HG02885 (cell line): ENCODE measurements at regions not wholly inside any gene's neighbourhood (a gene's known extent, or its start where the extent isn't known, plus 50 kb on each side); places are given as distances from the start of the nearest gene placed in this dataset.

Source experiments
- ATAC-seq: cut with Tn5 transposase; IDR thresholded peaks from one replicate; pipeline ENCODE4 v1.9.1; 2021; ENCODE audit warnings: mild to moderate bottlenecking; ENCODE audit not compliant: unreplicated experiment, poor library complexity

DNA sequence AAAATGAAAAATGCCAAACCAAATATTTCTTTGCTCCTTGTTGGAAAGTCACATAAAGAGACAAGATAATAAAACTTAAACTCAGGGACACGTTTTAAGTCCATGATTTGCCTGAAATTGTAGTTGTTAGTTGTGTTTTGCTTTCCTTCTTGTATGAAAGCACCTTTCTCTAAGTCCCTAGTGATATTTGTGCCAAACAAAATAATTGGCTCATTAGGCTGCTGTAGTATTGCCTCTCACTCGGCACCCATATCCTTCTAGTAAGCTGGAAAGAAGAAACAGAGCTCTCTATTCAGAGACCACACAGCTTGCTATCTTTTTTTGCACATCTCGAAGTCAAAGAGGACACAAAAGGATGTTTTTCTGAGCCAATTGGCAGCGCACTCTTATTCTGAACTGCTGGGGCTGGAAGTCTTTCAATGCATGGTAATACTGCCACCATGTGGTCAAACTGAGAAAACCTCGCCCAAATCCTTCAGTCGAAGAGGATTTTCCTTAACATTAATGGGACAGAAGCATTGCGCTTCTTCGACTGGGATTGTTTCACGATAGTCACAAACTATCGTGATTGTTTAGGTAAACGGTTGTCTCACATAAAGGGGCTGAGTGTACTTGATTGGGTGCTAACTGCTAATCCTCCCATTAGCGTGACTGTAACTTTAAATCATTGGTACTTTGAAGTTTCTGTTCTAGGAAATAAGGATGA is 571.9 kb upstream of the LCORL start:
- ATAC-seq: peak; percentile 84

DNA sequence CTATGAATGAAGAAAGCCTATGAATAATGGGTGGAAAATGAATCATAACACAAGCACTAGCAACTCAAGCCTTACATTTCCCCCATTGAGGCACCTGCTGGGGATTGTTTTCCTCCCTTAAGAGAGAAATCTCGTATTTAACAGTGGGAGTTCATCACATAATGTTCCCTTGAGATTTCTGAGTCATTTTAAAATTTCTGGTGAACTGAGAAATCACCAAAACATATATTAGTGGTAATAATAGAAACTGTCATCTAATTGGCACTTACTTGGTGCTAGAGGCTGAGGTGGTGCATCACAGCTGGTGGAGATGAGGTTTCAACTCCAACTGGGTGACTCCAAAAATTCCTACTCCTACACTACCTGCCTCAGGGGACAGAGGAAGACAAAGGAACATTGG is 561.3 kb upstream of the LCORL start:
- ATAC-seq: no peak

DNA sequence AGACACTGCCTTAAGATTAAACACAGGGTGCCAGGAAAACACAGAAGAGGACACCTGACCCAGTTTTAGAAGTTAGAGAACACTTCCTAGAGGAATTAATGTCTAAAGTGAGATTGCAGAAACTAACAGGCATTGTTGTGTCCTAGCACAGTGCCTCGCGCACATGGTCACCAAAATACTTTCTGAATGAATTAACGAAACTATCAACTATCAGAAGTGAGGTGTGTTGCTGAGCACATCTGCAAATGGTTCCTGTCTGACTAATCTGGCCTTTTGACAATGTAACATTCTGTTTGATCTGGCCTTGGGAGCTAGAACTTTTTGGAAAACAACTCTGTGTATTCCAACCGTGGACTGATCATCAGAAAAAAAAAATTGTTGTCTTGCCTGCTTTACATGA is 556.8 kb upstream of the LCORL start:
- ATAC-seq: peak; percentile 82

DNA sequence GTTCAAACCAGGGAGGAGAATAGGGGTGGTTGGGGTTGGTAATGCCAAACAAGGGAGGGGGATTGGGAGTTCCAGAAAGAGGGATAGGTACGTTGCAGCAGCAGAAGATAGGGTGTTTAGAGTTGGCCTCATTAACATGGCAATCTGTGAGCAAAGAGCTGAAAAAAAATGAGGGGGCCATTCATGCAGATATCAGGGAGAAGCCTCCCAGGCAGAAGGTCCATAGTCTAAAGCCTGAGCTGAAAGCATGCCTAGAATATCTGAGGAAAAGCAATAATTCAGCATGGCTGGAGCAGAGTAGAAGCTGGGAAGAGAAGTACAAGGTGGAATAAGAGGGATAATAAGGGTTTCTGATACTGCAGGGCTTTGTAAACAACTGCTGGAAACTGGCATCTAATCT is 550.9 kb upstream of the LCORL start:
- ATAC-seq: no peak

DNA sequence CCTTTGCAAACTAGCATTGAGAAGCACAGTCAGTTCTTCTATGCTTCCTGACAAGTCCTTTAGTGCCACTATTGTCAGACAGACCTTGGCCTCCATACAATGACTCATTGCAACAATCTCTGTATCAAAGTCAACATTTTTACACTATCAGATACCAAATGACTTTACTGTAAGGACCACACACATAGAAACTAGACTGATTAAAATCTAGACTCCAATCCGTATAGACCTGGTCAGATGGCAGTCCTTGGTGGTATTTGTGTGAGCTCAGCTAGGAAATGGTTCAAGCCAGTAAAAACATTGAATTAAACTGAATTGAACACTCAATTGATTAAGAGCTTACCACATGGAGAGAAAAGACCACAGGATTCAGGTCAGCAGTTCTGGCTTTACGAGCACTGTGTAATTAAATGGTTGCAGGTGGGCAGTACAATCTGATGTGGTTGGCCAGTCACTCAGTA is 549.8 kb upstream of the LCORL start:
- no peak for ATAC-seq

DNA sequence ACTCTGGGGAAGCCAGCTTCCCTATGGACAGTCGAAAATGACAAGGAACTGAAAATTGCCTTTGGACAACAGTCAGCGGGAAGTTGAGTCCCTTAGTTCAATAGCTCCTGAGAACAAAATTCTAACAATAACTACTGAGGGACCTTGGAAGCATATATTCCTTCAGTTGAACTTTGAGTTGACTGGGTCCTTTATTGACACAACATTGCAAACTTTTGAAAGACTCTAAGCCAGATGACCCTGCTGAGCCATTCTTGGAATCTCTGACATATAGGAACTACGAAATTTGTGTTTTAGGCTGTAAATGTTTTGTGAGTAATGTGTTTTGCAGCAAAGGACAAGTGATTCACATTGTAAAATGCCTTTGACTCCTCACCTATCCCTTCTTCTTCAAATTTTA is 548.8 kb upstream of the LCORL start:
- no peak for ATAC-seq

DNA sequence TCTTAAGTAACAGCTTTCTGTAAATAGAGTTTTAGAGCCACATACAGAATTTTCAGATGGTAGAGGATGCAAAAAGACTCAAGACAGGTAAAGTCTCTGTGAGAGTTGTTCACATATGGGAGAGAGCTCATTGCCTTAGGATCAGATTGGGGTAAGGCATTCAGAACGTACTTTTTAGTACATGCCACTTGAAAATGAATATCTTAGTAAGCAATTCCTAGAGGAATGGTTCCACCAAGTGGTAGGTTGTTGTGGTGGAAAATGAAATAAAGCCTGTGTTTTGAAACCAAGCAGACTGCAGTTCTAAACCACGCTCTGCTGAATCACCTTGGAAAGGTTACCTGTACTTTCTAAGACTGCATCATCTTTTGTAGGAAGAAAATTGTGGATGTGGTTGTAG is 547.0 kb upstream of the LCORL start:
- no peak for ATAC-seq

DNA sequence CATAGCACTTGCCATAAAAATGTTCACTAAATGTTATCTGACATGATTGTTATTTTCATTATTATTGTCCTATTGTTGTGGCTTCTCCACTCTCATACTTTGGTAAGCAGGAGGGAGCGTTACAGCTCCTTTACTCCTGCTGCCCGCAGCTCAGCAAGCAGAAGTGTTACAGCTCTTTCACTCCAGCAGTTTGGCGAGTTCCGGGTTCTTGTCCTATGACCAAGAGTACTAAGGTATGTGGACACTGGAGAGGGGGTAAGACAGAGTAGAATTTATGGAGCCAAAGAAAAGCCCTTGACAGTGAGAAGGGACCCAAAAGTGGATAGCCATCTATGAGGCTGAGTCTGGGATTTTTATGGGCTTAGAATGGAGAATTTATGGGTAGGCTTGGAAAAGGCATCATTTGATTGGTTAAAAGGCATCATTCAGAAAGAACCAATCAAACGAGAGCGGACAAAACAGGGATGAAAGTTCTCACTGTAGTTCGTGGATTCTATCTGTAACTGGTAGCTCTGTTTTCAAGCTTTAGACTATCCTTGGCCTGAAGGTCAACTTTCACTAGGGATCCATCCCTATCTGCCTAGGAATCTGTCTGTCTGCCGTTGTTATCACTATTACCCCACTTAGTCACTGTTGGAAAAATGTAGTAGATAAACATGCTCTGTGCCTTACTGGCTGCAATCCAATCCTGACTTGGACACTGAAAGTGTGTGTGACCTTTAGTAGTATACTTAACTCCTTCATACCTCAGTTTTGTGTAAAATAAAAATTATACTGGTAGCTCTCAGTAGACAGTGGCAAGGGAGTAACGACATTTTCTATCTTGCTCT is 545.6 kb upstream of the LCORL start:
- ATAC-seq: no peak

DNA sequence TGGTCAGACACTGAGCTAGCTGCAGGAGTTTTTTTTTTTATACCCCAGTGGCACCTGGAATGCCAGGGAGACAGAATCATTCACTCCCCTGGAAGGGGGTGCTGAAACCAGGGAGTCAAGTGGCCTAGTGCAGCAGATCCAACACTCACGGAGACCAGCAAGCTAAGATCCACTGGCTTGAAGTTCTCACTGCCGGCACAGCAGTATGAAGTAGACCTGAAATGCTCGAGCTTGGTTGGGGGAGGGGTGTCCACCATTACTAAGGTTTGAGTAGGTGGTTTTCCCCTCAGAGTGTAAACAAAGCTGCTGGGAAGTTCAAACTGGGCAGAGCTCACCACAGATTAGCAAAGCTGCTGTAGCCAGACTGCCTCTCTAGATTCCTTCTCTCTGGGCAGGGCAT is 537.9 kb upstream of the LCORL start:
- no peak for ATAC-seq

DNA sequence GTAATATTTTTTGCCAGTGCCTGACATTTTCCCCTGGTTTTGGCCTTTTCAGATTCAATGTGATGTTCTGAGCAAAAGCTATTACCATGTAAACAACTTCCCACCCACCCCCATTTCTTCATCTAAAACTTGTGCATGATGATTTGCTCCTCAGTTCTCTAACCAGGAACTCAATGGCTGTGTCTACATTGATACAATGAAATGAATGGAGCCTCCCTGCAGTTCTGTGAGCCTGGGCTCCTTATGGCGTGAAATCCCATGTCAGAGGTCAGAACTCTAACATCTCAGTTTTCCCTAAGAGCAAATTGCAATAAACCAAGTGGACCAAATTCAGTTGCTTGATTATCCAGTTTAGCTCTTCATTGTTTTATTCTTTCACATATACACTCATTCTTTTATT is 534.8 kb upstream of the LCORL start:
- ATAC-seq: no peak

DNA sequence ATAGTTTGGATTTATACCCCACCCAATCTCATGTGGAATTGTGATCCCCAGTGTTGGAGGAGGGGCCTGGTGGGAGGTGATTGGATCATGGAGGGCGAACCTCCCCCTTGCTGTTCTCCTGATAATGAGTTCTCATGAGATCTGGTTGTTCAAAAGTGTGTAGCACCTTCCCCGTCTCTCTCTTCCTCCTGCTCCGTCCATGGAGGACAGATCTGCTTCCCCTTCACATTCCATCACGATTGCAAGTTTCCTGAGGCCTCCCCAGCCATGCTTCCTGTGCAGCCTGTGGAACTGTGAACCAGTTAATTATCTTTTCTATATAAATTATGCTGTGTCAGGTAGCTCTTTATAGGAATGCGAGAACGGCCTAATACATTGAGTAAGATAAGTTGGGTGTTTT is 518.8 kb upstream of the LCORL start:
- ATAC-seq: no peak

DNA sequence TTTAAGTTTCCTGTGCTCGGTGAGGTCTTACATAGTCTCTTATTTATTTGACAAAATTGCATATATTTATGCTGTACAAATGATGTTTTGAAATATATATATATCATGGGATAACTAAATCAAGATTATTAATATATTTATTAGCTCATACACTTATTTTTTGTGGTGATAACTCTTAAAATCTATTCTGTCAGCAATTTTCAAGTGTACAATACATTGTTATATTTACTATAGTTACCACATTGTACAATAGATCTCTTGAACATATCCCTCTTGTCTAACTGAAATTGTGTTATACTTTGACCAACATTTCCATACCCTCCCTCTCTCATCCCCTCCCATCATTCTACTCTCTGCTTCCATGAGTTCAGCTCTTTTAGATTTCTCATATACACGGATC is 516.6 kb upstream of the LCORL start:
- no peak for ATAC-seq

DNA sequence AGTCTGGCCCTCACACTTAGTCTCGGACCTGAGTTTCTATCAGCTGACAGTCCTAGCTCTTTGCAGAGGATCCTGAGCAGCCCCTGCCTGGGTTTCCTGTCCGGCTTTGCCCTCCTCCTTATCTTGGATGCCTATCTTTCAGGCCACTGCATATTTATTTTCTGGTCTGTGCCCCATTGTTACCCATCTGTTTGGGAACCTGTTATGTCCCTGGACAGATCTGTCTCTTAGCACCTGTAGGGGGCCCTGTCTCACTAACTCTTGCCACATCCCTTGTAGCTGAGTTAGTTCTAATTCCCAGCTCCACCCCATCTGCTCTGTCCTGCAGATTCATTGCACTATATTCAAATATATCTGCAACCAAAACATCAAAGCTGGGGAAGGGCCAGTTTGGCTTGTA is 514.9 kb upstream of the LCORL start:
- no peak for ATAC-seq

DNA sequence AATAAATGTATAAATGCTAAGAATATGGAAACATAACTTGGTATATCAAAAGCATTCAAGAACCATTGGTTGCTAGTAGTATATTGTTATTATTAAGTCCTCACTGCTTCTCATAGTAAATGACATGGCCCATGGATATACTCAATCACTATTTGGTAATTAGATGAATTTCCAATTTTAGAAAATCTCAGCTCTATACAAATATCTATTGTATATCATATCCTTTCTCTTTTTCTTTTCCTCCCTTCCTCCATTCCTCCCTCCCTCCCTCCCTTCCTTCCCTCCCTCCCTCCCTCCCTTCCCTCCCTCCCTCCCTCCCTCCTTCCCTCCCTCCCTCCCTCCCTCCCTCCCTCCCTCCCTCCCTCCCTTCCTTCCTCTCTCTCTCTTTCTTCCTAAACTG is 514.4 kb upstream of the LCORL start:
- ATAC-seq: no peak

DNA sequence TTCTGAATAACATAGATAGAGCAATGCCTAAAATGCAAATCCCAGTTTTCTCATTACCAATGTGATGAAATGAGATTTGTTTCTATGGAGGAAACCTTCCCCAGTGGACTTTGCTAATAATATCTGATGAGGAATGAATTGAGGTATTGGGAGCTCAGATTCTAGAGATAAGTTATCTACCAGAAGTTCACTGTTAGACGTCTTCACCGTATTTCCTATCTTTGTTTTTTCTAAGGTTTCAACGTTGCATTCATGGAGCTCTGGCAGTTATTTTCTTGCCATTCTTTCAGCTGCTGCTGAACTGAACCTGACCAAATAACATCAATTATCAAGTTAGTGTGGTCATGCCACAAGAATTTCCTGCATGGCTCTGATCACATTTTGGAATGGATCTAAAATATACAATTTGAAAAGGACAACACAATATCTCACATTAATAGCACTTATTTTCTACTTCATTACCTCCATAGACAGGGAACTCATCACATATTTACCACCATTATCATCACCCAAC is 511.8 kb upstream of the LCORL start:
- no peak for ATAC-seq

DNA sequence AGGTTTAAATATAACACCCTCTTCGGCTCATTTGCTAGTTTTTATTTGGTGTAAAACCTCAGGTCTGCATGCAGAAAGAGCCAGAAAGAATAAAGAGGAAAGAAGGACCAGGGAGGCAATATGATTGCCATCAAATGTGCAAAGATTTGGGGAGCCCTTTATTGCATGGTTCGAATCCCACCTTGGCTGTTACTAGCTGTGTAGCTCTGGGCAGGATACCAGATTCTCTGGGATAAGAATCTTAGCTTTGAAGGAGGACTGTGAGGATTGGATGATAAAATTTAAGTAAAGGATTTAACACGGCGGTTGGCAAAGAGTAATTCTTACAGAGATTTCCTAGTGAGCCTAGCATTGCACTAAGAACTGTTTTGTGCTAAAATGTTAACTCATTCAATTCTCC is 510.2 kb upstream of the LCORL start:
- no peak for ATAC-seq

DNA sequence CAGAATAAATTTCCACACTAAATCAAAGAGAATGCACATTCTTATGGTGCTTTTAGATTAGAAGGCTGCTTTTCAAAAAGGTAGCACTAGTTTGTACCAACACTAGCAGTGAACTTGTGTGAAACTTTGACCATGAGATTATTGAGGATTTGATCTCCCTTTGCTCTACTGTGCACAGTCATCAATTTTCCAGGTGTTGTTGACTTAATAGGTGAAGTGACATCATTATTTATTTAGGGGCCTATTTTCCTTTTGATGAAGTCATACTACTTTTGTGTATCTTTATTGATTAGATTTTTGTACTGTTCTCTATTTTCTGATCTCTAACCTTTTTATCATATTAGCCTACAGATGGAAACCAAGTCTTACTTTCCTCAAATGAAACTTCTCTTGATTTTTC is 507.9 kb upstream of the LCORL start:
- no peak for ATAC-seq

DNA sequence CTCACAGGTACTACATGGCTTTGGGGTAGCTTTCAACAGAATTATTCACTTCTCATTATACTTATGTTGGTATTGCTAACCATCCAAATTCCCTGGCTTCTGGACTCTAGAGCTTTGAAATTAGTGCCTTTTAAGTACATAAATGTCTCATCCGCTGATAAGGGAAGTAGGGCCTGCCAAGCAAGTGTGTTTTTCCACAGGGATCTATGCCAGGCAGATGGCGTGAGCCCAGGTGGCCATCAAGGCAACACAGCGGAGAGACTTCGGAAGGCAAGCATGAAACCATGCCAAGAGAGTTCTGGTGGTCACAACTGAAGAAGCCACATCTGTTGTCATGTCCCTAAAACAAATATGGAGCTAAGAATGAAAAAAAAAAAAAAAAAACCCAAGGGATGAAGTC is 503.1 kb upstream of the LCORL start:
- no peak for ATAC-seq

DNA sequence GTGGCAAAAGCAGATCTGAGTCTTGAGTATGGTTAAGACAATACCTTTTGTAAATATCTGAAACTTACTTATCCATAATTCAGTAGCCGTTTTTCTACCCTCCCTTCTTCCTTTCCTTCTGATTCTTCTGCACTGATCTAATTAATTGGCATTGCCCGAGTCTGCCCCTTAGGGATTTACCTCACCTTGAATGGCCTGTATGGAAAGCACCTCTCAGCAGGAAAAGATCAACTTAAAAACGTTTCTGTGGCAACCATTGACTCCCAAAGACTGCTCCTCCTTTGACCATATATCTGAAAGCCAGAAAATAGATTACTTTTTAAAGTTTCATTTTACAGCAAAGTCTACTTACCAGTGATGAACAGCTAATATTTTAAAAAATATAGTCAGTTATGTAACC is 496.5 kb upstream of the LCORL start:
- no peak for ATAC-seq

DNA sequence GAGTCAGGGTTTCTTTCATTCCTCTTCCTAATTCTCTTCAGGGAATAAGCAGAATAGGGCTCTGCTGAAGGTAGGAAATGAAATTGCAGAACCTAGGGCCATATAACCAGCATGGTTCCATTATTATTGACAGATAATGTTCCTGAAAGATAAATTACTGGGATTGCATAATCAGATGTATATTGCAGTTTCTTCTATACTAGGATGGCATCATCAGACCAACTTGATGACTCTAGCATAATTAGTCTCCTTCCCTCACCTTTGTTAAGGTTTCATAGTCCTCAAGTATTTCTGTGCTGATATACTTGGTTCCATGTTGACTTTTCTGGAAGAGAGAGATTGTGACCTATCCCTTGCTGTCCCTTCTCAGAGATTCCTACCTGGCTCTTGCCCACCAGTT is 492.3 kb upstream of the LCORL start:
- ATAC-seq: no peak

DNA sequence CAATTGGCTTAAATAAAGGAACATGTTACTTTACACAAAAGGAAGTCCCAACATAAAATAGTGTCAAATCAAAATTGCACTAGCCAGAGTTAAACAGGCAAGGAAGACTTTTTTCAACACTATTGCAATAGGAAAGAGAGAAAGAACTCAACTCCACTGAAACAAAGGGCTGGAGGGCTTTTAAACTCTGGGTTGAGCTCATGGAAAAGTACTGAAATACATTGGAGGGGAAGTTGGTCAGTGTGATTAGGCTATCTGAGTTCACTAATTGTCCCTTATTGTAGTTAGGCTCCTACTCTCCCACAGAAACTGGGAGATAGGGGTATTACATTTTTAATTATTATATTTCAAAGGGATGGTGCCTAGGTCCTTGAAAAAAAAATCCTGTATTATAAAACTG is 491.2 kb upstream of the LCORL start:
- ATAC-seq: no peak

DNA sequence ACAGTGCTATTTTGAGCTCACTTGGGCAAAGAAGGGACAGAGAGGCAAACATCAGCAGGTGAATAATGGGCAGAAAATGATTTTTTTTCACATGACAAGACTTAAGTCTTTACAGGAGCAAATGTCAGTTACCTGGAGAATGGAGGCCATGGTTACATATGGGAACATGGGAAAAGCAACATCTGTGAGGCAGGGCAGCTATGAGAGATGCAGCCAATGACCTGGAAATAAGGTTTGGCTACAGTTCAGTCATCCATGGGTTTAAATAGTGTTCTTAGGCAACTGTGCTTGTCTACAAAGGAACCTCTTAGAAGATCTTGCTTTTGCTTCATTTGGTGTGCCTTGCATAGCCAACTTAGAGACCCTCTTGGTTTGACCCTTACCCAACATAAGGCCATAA is 490.2 kb upstream of the LCORL start:
- ATAC-seq: no peak
